Stimulated activated CD4-positive, alpha-beta T cell treated with anti-CD3 and anti-CD28 coated beads, Interleukin-15, amount 100 ng/mL, for 24 hours (primary cell): ENCODE measurements at regions not wholly inside any gene's neighbourhood (a gene's known extent, or its start where the extent isn't known, plus 50 kb on each side); places are given as distances from the start of the nearest gene placed in this dataset.
A peak's percentile ranks its signal among the peaks of the same experiment; 100 is the strongest.

Experiments
- DNase-seq: peaks from one replicate; pipeline ENCODE4 v3.0.0-alpha.2; 2020

DNA sequence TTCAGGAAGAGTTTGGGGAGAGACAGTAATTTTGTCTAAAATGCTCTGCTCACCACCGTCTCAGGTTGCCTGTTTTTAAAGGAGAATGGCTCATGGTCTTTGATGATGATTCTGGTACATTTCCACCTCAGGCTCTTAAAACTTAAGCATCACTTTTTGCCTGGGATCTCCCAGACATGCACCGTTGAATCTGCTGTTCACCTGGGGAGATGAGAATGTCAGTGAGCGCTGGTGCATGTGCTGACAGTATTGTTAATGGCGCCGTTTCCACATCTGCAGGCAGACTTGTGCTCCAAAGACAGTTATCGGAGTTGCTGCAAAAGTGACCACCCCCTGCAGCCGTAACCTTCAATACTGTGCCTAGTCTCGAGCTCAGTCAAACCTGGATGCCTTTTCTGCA lies 219.0 kb upstream of the TPM1 start:
- DNase-seq, result no peak

- DNase-seq, result no peak
These were observed 218.2 kb upstream of the TPM1 start for GRCh38 chr15:62824111-62825015.

- DNase-seq, result no peak
These were observed 217.4 kb upstream of the TPM1 start for GRCh38 chr15:62825191-62825590.

- DNase-seq, result no peak
These were observed 216.0 kb upstream of the TPM1 start for GRCh38 chr15:62826561-62826960.

GRCh38 chr15:62828364-62828763 lies 214.2 kb upstream of the TPM1 start:
- DNase-seq, result no peak

DNA sequence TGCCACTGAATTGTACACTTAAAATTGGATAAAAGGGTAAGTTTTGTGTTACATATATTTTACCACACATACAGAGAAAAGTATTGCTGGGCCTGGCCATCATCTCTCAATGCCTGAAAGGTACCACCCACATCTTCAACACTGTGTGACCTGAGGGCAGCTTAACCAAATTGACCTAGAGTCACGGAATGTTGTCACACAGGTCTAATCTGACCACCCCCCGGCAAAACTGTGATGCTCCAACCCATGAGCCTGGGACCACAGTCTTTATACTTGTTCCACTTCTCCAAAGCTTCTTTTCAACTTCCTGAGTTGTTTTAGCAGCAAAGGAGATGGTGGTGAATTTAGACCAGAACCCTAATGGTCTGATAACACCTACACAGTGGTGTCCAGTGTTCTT lies 210.3 kb upstream of the TPM1 start:
- DNase-seq, result no peak

- DNase-seq, result no peak
These were observed 208.9 kb upstream of the TPM1 start for GRCh38 chr15:62833646-62834045.

- DNase-seq, result no peak
These were observed 207.7 kb upstream of the TPM1 start for GRCh38 chr15:62834686-62835329.

GRCh38 chr15:62835351-62835750 lies 207.2 kb upstream of the TPM1 start:
- no peak for DNase-seq

- DNase-seq, result no peak
These were observed 206.8 kb upstream of the TPM1 start for GRCh38 chr15:62835762-62836161.

DNA sequence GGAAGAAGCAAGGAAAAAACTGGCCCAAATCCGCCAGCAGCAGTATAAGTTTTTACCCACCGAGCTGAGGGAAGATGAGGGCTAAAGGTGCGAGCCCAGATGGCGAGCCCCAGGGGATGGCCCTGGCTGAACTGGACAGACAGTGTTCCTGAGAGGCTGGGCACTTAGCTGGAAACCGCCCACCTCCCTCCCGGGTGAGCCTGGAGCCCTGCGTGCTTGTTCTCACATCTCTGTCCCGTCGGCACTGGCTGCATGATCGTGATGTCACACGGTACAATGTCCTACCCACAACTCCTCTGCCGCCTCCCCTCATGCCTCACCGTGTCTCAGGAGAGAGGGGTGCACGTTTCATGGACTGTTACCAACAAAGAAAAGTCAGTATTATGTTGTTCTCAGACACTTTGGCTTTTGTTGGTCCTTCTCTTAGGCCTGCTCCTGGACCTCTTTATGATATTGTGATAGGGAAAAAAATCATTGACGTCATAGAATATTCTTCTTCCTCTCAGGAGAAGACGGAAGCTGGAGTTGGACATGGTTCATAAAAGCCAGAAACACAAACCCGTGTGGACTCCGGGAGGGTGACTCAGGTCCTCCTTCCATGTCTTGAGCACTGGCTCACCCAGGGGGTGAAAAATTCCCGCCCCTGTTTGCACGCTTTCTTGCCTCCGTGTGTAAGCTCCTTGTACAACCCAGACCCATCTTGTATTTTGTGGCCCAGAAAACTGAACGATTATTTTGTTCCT lies 201.8 kb upstream of the TPM1 start:
- no peak for DNase-seq

GRCh38 chr15:62841269-62841628 lies 201.3 kb upstream of the TPM1 start:
- no peak for DNase-seq

DNA sequence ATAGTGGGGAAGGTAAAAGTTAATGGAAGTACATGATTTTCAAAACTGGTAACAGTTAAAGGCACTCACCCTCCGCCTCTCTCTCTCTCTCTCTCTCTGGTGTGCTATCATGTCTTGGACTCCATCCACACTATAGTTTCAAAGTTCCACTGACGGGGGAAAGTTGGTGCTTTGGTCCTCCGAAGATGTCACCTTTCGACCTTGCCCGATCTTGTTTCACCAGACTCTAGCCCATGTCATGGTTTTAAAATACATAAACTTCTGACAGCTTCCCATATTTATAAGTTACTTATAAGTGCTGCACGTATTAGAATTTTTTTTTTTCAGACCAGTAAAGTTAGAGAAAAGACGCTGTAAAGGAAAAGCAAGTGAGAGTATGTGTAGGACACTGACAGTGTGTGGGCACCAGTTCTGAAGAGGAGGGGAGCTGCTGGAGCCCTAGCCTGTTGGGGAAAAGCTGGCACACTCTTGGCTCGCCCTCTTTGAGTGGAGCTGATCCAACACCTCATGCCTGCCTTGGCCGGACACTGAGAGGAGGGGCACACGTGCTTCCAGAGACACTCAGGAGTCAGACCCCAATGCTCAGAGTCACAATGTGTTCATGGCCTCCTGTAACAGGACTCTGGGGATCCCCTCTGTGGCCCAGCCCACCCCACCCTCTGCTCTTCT lies 200.5 kb upstream of the TPM1 start:
- DNase-seq, result no peak

- no peak for DNase-seq
These were observed 199.2 kb upstream of the TPM1 start for GRCh38 chr15:62843311-62843710.

GRCh38 chr15:62844564-62845240 lies 197.8 kb upstream of the TPM1 start:
- no peak for DNase-seq

DNA sequence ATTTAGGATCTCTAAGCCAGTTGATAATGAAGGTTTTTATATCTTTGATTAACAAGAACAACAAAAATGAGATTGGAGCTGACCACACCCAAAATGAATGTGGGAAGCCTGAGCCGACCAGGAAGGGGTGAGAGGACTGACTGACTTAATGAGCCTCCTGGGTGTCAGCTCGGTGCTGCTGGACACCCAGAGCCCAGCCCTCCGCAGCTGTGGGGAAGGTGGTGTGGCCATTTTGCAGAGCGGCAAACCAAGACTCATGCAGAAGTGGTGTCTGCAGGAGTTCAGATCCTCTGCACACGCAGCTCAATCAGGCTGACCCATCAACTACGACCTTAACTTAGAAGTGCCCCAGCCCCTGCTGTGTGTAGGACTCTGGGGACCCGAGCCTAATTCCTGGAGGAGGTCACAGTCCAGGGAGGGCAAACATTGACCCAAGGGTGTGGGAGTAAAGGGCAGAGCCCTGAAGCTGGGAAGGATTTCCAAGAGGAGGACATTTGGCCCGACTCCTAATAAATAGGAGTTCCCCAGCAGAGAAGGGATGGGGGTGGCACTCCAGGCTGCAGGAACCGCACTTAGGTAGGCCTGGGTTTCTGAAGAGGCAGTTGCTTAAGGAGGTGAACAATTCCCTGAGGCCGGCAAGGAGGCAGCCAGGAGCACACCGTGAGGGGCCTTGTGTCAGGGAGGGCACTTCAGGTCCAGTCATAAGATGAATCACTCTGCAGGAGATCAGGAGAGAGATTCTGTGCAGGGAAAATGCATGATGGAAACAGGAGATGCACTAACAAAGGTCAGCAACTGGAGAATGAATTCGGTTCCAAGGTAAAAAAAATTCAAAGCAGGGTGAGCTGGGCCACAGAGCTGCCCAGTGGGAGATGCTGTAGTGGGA lies 197.1 kb upstream of the TPM1 start:
- DNase-seq, result no peak

- no peak for DNase-seq
These were observed 196.3 kb upstream of the TPM1 start for GRCh38 chr15:62846131-62846804.

DNA sequence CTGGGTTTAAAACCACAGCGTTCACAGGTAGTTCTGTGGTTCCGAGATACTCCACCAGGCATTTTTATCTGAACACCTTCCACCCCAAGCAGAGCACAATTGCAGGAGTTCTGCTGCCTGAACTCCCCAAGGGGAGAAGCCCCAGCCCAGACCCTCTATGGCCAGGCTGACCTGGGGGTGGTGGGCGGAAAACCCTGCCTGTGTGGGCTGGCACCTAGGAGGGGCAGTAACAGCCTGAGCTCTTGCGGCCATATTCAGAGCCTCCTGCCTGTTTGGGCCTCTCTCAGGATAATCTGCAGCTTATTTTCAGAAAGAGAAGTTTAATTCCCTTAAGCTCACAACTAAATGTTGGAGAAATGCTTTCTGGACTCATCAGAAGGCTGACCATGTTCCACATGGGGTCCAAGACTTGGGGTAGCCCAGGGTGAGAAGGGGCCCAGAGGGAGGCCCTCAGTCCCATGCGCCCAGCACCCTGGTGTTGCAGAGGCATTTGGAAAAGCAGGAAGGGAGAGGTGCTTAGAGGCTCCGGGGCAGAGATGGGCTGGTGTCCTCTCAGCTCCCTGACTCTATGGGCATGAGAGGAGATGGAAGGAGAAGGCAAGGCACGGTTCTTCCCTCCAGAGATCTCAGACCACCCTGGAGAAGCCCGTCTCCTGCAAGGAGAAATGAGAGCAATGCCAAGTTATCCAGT lies 195.6 kb upstream of the TPM1 start:
- DNase-seq, result no peak

DNA sequence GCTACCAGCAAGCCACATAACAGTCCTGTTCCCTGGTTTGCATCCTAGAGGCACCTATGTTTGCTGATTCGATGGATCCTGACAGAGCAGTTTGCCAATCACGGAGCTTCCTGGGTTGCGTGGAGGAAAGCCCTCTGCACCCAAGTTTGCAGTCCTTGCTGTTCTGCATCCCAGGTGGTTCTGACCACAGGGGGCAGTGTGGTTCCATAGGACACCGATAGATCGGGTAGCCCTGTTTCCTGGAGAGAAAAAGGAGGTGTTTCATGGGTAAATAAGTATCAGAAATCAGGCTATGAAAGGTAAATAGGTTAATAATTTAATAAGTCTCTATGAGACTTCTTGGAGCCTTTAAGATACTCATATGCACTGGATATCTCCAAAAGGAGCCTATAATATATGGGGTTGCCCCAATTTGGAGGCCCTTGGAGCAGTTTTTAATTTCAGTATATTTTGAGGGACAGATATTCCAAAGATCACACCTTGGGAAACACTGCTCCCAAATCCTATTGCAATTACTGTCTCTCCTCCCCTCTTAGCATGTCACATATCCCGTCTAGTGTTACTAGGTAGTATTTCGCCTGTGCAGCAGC lies 194.6 kb upstream of the TPM1 start:
- peak; percentile 74 for DNase-seq

DNA sequence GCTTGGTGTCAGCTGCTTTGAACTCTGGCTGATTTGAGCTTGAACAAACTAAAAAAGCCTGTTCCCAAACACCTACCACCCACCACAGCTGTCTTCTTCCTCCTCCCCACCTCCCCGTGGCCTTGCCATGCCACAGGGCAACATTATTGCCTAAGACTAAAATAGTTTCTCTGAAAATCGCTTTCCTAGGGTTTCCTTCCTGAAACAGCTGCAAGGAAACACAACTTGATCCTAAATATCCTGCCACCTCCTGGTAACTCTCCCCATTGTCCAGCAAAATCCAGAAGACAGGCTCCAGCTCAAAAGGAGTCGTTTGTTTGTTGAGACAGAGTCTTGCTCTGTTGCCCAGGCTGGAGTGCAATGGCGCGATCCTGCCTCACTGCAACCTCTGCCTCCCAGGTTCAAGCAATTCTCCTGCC lies 193.9 kb upstream of the TPM1 start:
- DNase-seq, result no peak
